GM18861 (cell line): ENCODE measurements at regions not wholly inside any gene's neighbourhood (a gene's known extent, or its start where the extent isn't known, plus 50 kb on each side); places are given as distances from the start of the nearest gene placed in this dataset.

Experiments used
- ATAC-seq: cut with Tn5 transposase; IDR thresholded peaks from one replicate; pipeline ENCODE4 v1.9.1; 2021; ENCODE audit not compliant: unreplicated experiment

DNA sequence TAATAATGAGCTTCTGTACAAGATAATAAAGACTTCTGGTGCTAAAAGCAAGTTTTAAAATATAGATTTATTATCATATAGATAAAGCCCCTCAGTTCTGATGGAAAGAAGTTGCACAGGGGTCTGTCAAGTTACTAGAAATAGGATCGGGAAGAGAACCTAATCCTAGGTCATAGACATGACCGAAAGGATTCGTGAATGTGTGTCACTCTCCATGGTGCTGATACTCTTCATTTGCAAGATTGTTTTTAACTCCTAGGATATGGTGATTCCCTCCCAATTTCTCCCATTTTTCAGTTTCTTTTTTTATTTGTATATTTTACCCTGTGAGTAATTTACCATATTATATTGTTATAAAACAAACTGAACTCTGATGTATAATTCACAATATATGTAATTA is 58.9 kb upstream of the CTNNA2 start:
- ATAC-seq, result no peak

DNA sequence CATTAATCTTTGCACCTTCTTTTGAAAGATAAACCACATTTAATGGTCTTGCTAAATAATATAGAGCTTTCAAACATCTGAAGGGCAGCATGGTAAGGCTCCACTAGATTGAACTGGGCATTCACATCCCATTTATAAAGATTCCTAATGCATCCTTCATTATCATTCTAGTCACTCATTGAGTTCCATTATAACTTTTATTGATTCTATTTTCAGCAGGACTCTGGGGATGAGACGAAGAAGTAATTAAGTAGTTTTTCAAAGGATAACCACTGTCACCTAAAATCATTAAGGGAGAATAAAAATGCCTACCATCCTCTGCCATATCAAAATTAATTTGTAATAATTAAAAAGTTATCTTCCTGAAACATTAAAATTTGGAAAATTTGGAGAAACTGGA is 60.2 kb upstream of the CTNNA2 start:
- no peak for ATAC-seq

- no peak for ATAC-seq
Observed at GRCh38 chr2:79447463-79447862, 65.4 kb upstream of the CTNNA2 start.

DNA sequence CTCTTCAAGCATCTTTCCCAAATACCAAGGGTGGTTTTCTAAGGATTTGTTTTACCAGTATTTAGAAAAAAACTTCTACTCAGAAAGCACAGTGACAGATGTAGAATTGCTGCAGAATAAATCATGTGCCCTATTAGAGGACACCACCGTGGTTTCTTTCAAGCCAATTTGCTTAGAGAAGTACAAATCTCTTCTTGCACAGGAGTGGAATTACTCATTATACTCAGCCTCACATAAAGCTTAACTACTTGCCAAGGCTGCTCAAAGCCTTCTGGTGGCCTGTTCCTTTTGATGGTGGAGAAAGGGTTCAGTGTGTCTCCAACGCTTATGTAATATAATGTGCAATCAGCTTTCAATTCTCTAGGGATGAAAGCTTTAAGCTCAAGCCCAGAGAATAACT is 66.5 kb upstream of the CTNNA2 start:
- ATAC-seq, result no peak

- no peak for ATAC-seq
Observed at GRCh38 chr2:79437433-79438267, 75.2 kb upstream of the CTNNA2 start.

DNA sequence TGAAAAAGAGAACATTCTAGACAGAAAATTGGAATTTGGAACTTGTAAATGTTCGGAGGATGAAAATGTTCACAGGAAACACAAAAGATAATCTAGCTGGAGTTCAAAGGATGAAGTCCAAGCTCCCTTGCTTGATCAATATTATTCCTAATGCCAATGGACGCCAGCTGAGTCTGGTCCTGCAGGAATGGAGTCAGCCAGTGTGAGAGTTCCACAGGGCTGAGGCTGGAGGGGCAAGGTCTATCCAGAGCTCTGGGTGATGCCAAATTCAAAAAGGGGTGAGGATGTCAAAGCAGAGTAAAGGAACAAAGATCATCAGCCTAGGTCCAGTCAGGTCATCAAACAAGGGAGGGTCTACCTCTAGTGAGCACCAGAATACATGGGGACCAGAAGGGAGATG is 78.5 kb upstream of the CTNNA2 start:
- ATAC-seq, result no peak

GRCh38 chr2:79432731-79433146 is 80.1 kb upstream of the CTNNA2 start:
- no peak for ATAC-seq

DNA sequence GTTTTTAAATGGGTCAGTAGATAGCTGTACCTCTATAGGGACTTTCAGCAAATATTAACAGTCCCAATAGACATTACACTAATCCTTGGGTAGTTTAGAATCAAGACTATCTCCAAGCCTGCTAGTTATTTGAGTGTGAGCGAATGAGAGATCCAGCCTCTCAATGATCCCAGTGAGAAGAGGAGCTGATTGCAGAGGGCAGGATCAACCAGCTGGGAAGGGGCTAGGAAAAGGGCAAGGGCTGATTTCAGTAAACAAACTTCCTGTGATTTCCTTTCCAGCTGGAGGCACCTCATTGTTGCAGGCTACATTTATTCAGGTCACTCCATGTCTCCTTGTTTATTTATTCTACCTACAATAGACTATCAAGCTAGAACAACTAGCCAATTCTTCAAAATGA is 84.1 kb upstream of the CTNNA2 start:
- ATAC-seq, result no peak

GRCh38 chr2:79414690-79415089 is 98.2 kb upstream of the CTNNA2 start:
- no peak for ATAC-seq

- no peak for ATAC-seq
Observed at GRCh38 chr2:79394485-79394859, 118.4 kb upstream of the CTNNA2 start.

- ATAC-seq, result no peak
Observed at GRCh38 chr2:79393806-79394484, 118.9 kb upstream of the CTNNA2 start.

- ATAC-seq, result no peak
Observed at GRCh38 chr2:79393107-79393685, 119.7 kb upstream of the CTNNA2 start.

- no peak for ATAC-seq
Observed at GRCh38 chr2:79389481-79389880, 123.4 kb upstream of the CTNNA2 start.

- ATAC-seq, result no peak
Observed at GRCh38 chr2:79388024-79388423, 124.8 kb upstream of the CTNNA2 start.

GRCh38 chr2:79387431-79387830 is 125.4 kb upstream of the CTNNA2 start:
- no peak for ATAC-seq

DNA sequence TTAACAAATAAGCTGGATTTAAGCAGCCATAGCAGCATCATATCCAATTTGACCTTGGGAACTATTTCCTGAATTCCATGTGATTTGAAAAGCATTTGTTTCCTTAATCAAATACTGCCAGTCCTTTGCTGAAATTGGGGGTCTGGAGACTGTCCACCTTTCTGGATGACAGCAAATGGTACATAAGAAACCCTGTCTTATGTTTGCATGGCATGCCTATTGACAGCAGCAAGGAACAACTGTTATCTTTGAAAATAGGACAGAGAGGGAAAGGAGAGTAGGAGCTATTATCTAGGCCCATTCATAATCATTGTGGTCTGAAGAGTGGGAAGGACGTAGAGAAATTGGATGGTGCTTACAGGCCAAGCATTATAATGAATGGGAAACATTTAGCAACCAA is 129.2 kb upstream of the CTNNA2 start:
- no peak for ATAC-seq

DNA sequence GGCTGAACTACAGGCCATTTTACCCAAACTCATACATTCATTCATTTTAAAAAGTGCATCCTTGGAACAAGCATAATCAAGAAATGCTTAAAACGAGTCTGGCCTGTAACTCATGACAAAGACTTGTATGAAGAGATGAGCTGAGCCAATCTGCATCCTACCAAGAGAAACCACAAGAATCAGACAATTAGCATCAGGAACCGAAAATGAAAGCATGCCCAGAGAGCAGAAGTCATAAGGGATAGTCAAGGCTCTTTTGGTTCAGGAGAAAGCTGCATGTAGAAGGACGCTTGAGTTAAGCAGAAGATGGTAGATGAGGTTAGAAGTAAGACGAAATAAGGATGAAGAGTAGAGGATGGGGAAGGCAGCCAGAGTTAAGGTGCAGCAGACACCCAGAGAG is 137.0 kb upstream of the CTNNA2 start:
- ATAC-seq, result no peak

GRCh38 chr2:79373358-79374130 is 139.3 kb upstream of the CTNNA2 start:
- no peak for ATAC-seq

- no peak for ATAC-seq
Observed at GRCh38 chr2:79370976-79371538, 141.8 kb upstream of the CTNNA2 start.

DNA sequence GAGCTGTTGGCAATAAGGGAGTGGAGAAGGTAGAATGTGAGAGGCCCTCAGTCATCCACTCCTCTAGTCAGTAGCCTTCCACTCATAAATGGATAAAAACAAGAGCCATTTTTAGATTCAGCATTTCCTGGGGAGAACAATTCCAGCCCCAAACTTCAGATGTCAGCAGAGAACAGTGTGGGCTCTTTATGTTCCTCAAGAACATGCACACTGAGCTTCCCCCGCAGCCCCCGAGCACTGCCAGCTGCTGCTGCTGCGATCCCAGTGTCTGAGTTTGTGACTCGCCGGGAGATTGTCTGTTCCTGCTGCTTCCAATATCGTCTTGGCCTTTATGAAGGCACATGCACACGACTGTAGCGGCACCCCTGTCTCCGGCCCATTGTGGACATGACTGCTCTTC is 143.7 kb upstream of the CTNNA2 start:
- ATAC-seq, result no peak

- no peak for ATAC-seq
Observed at GRCh38 chr2:79368116-79368630, 144.7 kb upstream of the CTNNA2 start.
